ENCODE measurements at regions not wholly inside any gene's neighbourhood (a gene's known extent, or its start where the extent isn't known, plus 50 kb on each side); places are given as distances from the start of the nearest gene placed in this dataset.

DNA sequence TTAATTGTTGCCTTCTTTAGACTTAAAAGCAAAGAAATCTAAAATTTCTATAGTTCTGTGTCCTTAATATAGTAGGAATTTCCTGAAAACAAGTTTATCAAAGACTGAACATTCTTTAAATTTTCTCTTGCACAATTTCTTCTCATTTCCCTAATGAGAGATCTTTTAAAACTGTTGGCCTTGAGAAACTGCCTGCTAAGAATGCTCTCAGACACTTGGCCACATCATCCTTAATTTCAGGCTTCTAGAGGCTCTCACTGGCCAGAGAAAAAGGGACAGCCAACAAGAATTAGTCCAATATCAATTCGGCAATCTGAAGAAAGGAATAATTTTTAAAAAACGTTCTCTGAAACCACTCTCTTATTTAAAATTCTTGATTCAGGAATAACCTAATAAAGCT lies 167.0 kb upstream of the CREB1 start:
- intact Hi-C loops (cut with DNase I), result no loop called here
- H3K27me3 ChIP-seq, result no peaks in the 10 kb centered on the region

GRCh38 chr2:207363761-207364290 lies 165.9 kb upstream of the CREB1 start:
- H3K27me3 ChIP-seq, result no peaks in the 10 kb centered on the region
- intact Hi-C loops (cut with DNase I), result no loop called here
- TF ChIP-seq CTCF (IDR thresholded peaks at IDR 0.05), result no peak
- no peak for DNase-seq
- no peak overlapping the region for H3K27ac ChIP-seq
- H3K4me3 ChIP-seq, result no peak overlapping the region
- H3K36me3 ChIP-seq, result no peaks in the 10 kb centered on the region
- no peak overlapping the region for H3K9ac ChIP-seq (ENCODE audit: low read depth in 2 of 2, low read length in 2 of 2)
- no peaks in the 10 kb centered on the region for H3K4me1 ChIP-seq
- no peaks in the 10 kb centered on the region for H3K9me3 ChIP-seq

More for the DNA sequence above, 167.0 kb upstream of the CREB1 start:
- Histone ChIP-seq H3K27ac (no peak overlapping the region), H3K4me3 (no peak overlapping the region), H3K9ac (ENCODE audit: low read depth in 2 of 2, low read length in 2 of 2) (no peak overlapping the region), H3K36me3 (no peaks in the 10 kb centered on the region), H3K9me3 (no peaks in the 10 kb centered on the region), H3K4me1 (no peaks in the 10 kb centered on the region)
- DNase-seq, result no peak
- TF ChIP-seq CTCF (IDR thresholded peaks at IDR 0.05), result no peak

- no peak for DNase-seq
- no peaks in the 10 kb centered on the region for H3K36me3 ChIP-seq
- no peak overlapping the region for H3K9ac ChIP-seq (ENCODE audit: low read depth in 2 of 2, low read length in 2 of 2)
- no peak overlapping the region for H3K4me3 ChIP-seq
- H3K4me1 ChIP-seq, result no peaks in the 10 kb centered on the region
- no peaks in the 10 kb centered on the region for H3K9me3 ChIP-seq
- no peak overlapping the region for H3K27ac ChIP-seq
- intact Hi-C loops (cut with DNase I), result no loop called here
- TF ChIP-seq CTCF (IDR thresholded peaks at IDR 0.05), result no peak
- H3K27me3 ChIP-seq, result no peaks in the 10 kb centered on the region
These were observed 159.1 kb upstream of the CREB1 start for GRCh38 chr2:207370646-207371045.

DNA sequence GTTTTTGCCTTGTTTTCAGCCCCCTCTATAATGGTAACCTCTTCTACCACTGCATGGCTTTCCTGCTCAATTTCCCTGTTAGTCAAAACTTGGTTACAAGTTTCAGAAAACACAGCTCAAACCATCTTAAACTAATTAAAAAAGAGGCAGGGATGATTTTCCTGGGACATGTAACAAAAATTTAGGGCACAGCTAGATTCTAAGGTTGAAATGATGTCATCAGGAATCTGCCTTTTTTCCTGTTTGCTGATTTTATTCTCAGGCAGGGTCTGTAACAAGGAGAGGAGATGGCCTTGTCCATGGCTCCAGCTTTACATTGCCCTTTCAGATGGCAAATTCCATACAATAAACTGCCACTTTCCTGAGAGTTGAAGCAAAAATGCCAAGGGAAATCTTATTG lies 157.9 kb upstream of the CREB1 start:
- DNase-seq, result no peak
- intact Hi-C loops (cut with DNase I), result no loop called here
- no peak for TF ChIP-seq CTCF (IDR thresholded peaks at IDR 0.05)
- H3K27me3 ChIP-seq, result no peaks in the 10 kb centered on the region
- H3K9ac ChIP-seq (ENCODE audit: low read depth in 2 of 2, low read length in 2 of 2), result no peak overlapping the region
- no peak overlapping the region for H3K27ac ChIP-seq
- no peaks in the 10 kb centered on the region for H3K9me3 ChIP-seq
- H3K4me1 ChIP-seq, result no peaks in the 10 kb centered on the region
- no peaks in the 10 kb centered on the region for H3K36me3 ChIP-seq
- no peak overlapping the region for H3K4me3 ChIP-seq

DNA sequence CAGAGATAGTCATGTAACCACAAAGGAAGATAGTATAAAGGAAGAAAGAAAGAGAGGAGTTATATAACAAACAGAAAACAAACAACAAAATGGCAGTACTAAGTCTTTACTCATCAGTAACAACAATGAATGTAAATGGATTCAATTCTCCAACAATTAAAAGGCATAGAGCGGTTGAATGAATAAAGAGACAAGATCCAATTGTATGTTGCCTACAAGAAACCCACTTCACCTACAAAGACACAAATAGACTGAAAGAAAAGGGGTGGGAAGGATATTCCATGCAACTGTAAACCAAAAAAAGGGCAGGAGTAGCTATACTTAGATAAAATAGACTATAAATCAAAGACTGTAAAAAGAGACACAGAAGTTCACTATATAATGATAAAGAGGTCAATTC lies 157.3 kb upstream of the CREB1 start:
- no peaks in the 10 kb centered on the region for H3K4me1 ChIP-seq

More for the DNA sequence above, 157.3 kb upstream of the CREB1 start:
- no peaks in the 10 kb centered on the region for H3K9me3 ChIP-seq
- no peaks in the 10 kb centered on the region for H3K36me3 ChIP-seq
- intact Hi-C loops (cut with DNase I), result no loop called here
- H3K4me3 ChIP-seq, result no peak overlapping the region
- TF ChIP-seq CTCF (IDR thresholded peaks at IDR 0.05), result no peak
- H3K27me3 ChIP-seq, result no peaks in the 10 kb centered on the region
- no peak for DNase-seq
- H3K9ac ChIP-seq (ENCODE audit: low read depth in 2 of 2, low read length in 2 of 2), result no peak overlapping the region
- H3K27ac ChIP-seq, result no peak overlapping the region
